Panc1 (cell line): ENCODE measurements at regions not wholly inside any gene's neighbourhood (a gene's known extent, or its start where the extent isn't known, plus 50 kb on each side); places are given as distances from the start of the nearest gene placed in this dataset.

ENCODE experiments used
- ATAC-seq: fragments of 200-7000 bp; cut with Tn5 transposase; 2 replicates; pipeline ENCODE4 v1.9.1; 2020; ENCODE audit warnings: mild to moderate bottlenecking, moderate library complexity
- BruUV-seq: library from RNA; stranded (reverse); fragments of 400-500 nt; replicated peaks from 2 replicates; lab custom pipeline; 2021; lab: Mats Ljungman, UMichigan
- CTCF ChIA-PET: fragments of 300-600 bp; sonication (Branson Sonifier 250); formaldehyde crosslinking; loops from one replicate; lab custom pipeline; 2022; ENCODE audit warnings: antibody characterized with exemption; lab: Charles Lee
- POLR2A ChIA-PET: fragments of 300-600 bp; sonication (Branson Sonifier 250); formaldehyde crosslinking; loops from one replicate; lab custom pipeline; 2022; ENCODE audit warnings: antibody characterized with exemption; lab: Charles Lee
- DNase-seq: peaks from one replicate; pipeline ENCODE4 v3.0.0-alpha.2; 2010; ENCODE audit warnings: low read depth, low spot score
- H3K27ac ChIP-seq: 2 replicates; pipeline ENCODE4 v1.5.1; 2011; ENCODE audit warnings: mild to moderate bottlenecking, low read length, inconsistent platforms
- H3K27me3 ChIP-seq: fragments of 200-500 bp; sonication (Bioruptor generic); 2 replicates; pipeline ENCODE4 v1.6.0; 2014; ENCODE audit warnings: low read length, inconsistent platforms; ENCODE audit not compliant: control insufficient read depth, insufficient read depth
- H3K36me3 ChIP-seq: fragments of 200-500 bp; sonication (Bioruptor generic); 2 replicates; pipeline ENCODE4 v1.5.1; 2014; ENCODE audit warnings: inconsistent platforms, mild to moderate bottlenecking, low read length, moderate library complexity; ENCODE audit not compliant: control insufficient read depth, insufficient read depth
- H3K4me1 ChIP-seq: 2 replicates; pipeline ENCODE4 v1.5.1; 2011; ENCODE audit warnings: inconsistent platforms, mild to moderate bottlenecking, low read length, moderate library complexity; ENCODE audit not compliant: control insufficient read depth, insufficient read depth
- H3K4me3 ChIP-seq, 2 experiments: 2 replicates each; pipeline ENCODE4 v1.5.1; 2011 to 2012; ENCODE audit warnings: low read depth in 2 of 2, low read length in 2 of 2, mild to moderate bottlenecking in 2 of 2, inconsistent platforms in 1 of 2, moderate library complexity in 1 of 2
- H3K9me3 ChIP-seq: fragments of 200-500 bp; sonication (Bioruptor generic); 2 replicates; pipeline ENCODE4 v1.5.1; 2014; ENCODE audit warnings: low read depth, mild to moderate bottlenecking, inconsistent platforms, low read length, moderate library complexity; ENCODE audit not compliant: control insufficient read depth, insufficient read depth
- CTCF ChIP-seq: fragments of 450-650 bp; IDR thresholded peaks from 2 replicates; pipeline ENCODE4 v1.5.1; 2017; ENCODE audit warnings: mild to moderate bottlenecking
- POLR2AphosphoS5 ChIP-seq: IDR thresholded peaks from 2 replicates; pipeline ENCODE4 v1.6.1; 2012; ENCODE audit warnings: mild to moderate bottlenecking, low read depth, low read length, moderate library complexity
- REST ChIP-seq, 2 experiments: IDR thresholded peaks; 2 replicates each; pipeline ENCODE4 v1.6.1; 2011 to 2012; ENCODE audit warnings: low read depth in 2 of 2, control low read depth in 1 of 2, low read length in 1 of 2, mild to moderate bottlenecking in 1 of 2, moderate library complexity in 1 of 2; ENCODE audit not compliant: insufficient read depth in 1 of 2
- SIN3A ChIP-seq: IDR thresholded peaks from 2 replicates; pipeline ENCODE4 v1.6.1; 2012; ENCODE audit warnings: low read depth, mild to moderate bottlenecking, low read length, moderate library complexity, borderline replicate concordance; ENCODE audit not compliant: insufficient read depth
- TCF7L2 ChIP-seq: IDR thresholded peaks from 2 replicates; pipeline ENCODE4 v1.6.1; 2011; ENCODE audit warnings: mild to moderate bottlenecking, low read depth, low read length, inconsistent platforms
- in situ Hi-C: cut with HindIII; loops from 2 replicates; pipeline ENCODE4 v1.10.0; 2016; ENCODE audit warnings: low sequenced_read_pairs, low pct_unique_long_range_greater_than_20kb
- intact Hi-C: fragments of 100-400 bp; cut with micrococcal nuclease; formaldehyde crosslinking; loops from one replicate; pipeline ENCODE4 v1.10.0; 2022; ENCODE audit not compliant: unreplicated experiment

GRCh38 chr16:86941731-86942130 lies 363.4 kb downstream of the FOXL1 start:
- Histone ChIP-seq H3K4me3 (no peak overlapping the region), H3K4me1 (peaks cover 4% of the 10 kb centered on the region), H3K36me3 (no peaks in the 10 kb centered on the region), H3K27ac (no peak overlapping the region), H3K27me3 (no peaks in the 10 kb centered on the region; the same call in 1 of the 2 replicates), H3K9me3 (no peaks in the 10 kb centered on the region)
- intact Hi-C loops (no loop called here), in situ Hi-C loops (no loop called here)
- no peak for TF ChIP-seq POLR2AphosphoS5
- no peak for TF ChIP-seq REST (IDR thresholded peaks at IDR 0.05; ENCODE audit: insufficient read depth in 1 of 2, low read depth in 2 of 2, low read length in 1 of 2)
- no peak for TF ChIP-seq TCF7L2
- no peak for TF ChIP-seq CTCF
- no peak for TF ChIP-seq SIN3A
- CTCF ChIA-PET = no interaction called here
- POLR2A ChIA-PET = no interaction called here
- ATAC-seq (no peak), DNase-seq (no peak)
- BruUV-seq = no TSS peak

- Histone ChIP-seq H3K4me3 (no peak overlapping the region), H3K27me3 (no peaks in the 10 kb centered on the region; the same call in 1 of the 2 replicates), H3K36me3 (no peaks in the 10 kb centered on the region), H3K9me3 (no peaks in the 10 kb centered on the region), H3K4me1 (peaks cover 4% of the 10 kb centered on the region), H3K27ac (no peak overlapping the region)
- CTCF ChIA-PET = no interaction called here
- TF ChIP-seq REST (IDR thresholded peaks at IDR 0.05; ENCODE audit: insufficient read depth in 1 of 2, low read depth in 2 of 2, low read length in 1 of 2) (no peak), SIN3A (no peak), POLR2AphosphoS5 (no peak), TCF7L2 (no peak), CTCF (no peak)
- ATAC-seq (no peak), DNase-seq (no peak)
- POLR2A ChIA-PET = no interaction called here
- BruUV-seq = no TSS peak
- in situ Hi-C loops (no loop called here), intact Hi-C loops (no loop called here)
Measured at GRCh38 chr16:86942151-86943051, 364.1 kb downstream of the FOXL1 start.
